GM12873 (cell line): ENCODE measurements at regions not wholly inside any gene's neighbourhood (a gene's known extent, or its start where the extent isn't known, plus 50 kb on each side); places are given as distances from the start of the nearest gene placed in this dataset.

Experiments used
- TF ChIP-seq, protein P1 (sequence below): IDR thresholded peaks from 2 replicates; pipeline ENCODE4 v1.5.1; 2012; ENCODE audit warnings: low read depth, mild to moderate bottlenecking, moderate library complexity, low read length, control low read depth; ENCODE audit not compliant: insufficient read depth; ENCODE audit errors: missing control alignments

DNA sequence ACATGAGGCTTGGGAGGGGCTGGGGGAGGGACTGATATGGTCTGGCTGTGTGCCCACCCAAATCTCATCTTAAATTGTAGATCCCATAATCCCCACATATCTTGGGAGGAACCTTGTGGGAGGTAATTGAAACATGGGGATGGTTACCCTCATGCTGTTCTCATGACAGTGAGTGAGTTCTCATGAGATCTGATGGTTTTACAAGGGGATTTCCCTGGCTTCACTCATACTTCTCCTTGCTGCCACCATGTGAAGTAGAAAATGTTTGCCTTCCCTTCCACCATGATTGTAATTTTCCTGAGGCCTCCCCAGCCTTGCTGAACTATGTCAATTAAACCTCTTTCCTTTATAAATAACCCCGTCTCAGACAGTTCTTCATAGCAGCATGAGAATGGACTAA lies 362.9 kb downstream of the PCNX1 start:
- TF ChIP-seq, protein P1, sequence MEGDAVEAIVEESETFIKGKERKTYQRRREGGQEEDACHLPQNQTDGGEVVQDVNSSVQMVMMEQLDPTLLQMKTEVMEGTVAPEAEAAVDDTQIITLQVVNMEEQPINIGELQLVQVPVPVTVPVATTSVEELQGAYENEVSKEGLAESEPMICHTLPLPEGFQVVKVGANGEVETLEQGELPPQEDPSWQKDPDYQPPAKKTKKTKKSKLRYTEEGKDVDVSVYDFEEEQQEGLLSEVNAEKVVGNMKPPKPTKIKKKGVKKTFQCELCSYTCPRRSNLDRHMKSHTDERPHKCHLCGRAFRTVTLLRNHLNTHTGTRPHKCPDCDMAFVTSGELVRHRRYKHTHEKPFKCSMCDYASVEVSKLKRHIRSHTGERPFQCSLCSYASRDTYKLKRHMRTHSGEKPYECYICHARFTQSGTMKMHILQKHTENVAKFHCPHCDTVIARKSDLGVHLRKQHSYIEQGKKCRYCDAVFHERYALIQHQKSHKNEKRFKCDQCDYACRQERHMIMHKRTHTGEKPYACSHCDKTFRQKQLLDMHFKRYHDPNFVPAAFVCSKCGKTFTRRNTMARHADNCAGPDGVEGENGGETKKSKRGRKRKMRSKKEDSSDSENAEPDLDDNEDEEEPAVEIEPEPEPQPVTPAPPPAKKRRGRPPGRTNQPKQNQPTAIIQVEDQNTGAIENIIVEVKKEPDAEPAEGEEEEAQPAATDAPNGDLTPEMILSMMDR, result no peak

DNA sequence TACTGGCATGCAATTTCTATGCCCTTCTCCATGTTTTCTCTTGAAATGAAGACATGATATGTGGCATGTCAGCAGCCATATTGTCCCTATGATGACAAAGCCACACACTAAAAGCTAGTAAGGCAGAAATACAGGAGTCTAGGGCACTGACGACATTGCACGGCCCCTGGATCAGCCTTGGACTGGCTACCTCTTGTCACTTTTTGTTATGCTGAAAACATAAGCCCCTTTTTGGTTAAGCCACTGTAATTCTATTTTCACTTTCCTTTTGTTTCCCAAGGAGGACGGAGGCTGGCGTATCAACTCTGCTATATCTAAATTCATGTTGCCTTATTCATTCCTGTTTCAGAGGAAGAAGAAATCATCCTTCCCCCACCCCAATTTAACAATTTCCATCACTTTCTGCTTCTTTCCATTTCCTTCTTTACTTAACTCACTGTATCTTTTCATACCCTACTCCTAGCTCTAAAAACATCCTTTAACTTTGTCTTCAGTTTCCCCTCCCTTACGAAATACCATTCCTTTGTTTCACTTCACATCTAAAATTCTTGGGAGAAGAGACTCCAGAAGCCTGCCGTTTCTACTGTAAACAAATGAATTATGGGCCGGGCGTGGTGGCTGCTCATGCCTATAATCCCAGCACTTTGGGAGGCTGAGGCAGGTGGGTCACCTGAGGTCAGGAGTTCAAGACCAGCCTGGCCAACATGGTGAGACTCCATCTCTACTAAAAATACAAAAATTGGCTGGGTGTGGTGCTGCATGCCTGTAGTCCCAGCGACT lies 364.1 kb downstream of the PCNX1 start:
- TF ChIP-seq, protein P1, result no peak

DNA sequence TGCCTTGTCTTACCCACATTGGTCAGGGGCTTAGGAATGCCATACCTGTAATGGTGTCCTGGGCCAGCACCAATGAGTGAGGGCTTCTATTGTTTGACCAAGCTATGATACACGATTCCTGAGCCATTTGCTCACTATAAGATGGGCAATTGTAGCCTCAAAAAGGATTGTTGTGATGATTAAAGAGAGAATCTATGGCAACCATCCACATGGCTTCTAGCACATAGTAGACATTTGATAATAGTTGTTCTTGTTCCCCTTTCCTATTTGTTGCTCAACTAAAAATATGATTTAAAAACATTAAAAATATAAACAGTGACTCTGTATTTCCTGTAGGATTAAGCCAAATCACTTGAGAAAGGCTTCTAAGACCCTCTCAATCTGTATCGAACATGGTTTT lies 366.1 kb downstream of the PCNX1 start:
- TF ChIP-seq, protein P1, result no peak

DNA sequence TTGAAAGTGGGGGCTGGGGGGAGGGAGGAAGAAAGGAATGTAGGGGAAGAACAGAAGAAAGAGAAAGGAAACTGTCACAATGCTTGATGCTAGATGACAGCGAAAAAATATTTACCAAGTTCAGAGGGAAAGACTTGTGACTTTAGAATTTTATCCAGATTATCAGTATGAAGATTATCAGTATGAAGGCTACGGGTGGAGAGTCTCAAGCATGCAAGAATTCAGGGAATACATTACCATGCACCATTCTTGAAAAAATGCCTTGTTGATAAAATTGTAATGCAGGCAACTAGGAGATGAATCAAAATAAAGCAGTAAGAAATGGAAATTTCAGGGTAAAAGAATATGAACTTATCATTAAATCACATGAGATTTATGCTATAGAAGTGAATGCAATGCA lies 376.8 kb downstream of the PCNX1 start:
- TF ChIP-seq, protein P1, result no peak

DNA sequence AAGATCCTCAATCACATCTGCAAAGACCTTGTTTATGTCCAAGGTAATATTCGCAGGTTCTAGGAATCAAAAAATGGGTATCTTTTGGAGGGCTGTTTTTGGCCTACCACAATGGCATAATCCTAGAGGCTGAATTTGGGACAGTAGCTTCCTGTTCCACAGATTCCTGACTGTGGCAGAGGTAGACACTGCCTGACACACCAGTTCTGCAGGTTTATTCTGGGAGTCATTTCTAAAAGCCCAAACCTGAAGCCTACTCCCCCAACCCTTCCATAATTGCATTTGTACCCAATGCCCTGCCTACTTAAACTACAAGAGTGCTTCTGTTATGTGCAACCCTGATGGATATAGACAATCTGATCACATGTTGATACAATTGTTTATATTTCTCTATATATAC lies 378.9 kb downstream of the PCNX1 start:
- TF ChIP-seq, protein P1, result no peak

DNA sequence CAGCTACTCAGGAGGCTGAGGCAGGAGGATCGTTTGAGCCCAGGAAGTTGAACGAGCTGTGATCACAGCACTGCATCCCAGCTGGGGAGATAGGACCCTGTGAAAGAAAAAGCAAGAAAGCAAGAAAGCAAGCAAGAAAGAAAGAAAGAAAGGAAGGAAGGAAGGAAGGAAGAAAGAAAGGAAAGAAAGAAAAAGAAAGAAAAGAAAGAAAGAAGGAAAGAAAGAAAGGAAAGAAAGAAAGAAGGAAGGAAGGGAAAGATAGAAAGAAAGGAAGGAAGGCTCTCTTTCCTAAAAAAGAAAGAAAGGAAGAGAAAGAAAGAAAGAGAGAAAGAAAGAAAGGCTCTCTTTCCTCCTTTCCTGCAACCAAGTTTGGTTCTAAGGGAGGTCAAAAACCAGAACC lies 380.3 kb downstream of the PCNX1 start:
- TF ChIP-seq, protein P1, result no peak

DNA sequence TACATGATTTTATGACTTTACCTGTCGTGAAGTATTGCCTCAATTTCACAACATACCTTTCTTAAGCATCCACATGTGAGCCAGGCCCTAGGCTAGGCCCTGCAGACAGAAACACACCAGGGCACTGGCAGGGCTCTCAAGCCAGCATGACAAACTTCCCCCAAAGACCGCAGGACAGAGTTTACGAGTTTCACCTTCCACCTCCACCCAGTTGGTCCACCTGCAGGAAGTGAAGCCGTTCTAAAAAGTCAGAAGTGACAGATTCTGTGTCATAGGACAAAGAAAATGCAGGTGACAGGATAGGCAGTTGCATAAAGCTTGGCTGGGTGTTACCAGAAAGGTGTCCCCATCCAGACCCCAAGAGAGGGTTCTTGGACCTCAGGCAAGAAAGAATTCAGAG lies 382.3 kb downstream of the PCNX1 start:
- TF ChIP-seq, protein P1, result no peak
